ENCODE measurements at regions not wholly inside any gene's neighbourhood (a gene's known extent, or its start where the extent isn't known, plus 50 kb on each side); places are given as distances from the start of the nearest gene placed in this dataset.

- H3K9me3 Mint-ChIP-seq = peaks cover 16% of the 10 kb centered on the region
- H3K27me3 Mint-ChIP-seq (ENCODE audit: insufficient read depth) = peaks cover 2% of the 10 kb centered on the region; the same call in 1 of the 2 replicates
- no peak overlapping the region for H3K4me3 Mint-ChIP-seq
Measured at GRCh38 chr16:5605404-5605803, 507.8 kb upstream of the EEF2KMT start.

GRCh38 chr16:5604770-5605169, 507.2 kb upstream of the EEF2KMT start:
- DNase-seq = no peak
- Mint-ChIP-seq H3K36me3 (ENCODE audit: low read depth) (no peaks in the 10 kb centered on the region; the same call in 1 of the 2 replicates), H3K27ac (no peak overlapping the region), H3K27me3 (ENCODE audit: insufficient read depth) (no peaks in the 10 kb centered on the region), H3K4me3 (no peak overlapping the region), H3K4me1 (ENCODE audit: low read depth) (no peaks in the 10 kb centered on the region), H3K9me3 (peaks cover 10% of the 10 kb centered on the region)
- peak; percentile 20; the same call in 1 of the 2 replicates for TF ChIP-seq CTCF (IDR thresholded peaks at IDR 0.05)

More at GRCh38 chr16:5605404-5605803, 507.8 kb upstream of the EEF2KMT start:
- Mint-ChIP-seq H3K4me1 (ENCODE audit: low read depth) (no peaks in the 10 kb centered on the region), H3K27ac (no peak overlapping the region), H3K36me3 (ENCODE audit: low read depth) (no peaks in the 10 kb centered on the region; the same call in 1 of the 2 replicates)
- TF ChIP-seq CTCF (IDR thresholded peaks at IDR 0.05) = no peak
- no peak for DNase-seq

GRCh38 chr16:5603836-5604235, 506.2 kb upstream of the EEF2KMT start:
- H3K4me3 Mint-ChIP-seq = no peak overlapping the region
- H3K9me3 Mint-ChIP-seq = peaks cover 16% of the 10 kb centered on the region
- no peak overlapping the region for H3K27ac Mint-ChIP-seq
- peaks cover 1% of the 10 kb centered on the region; the same call in 1 of the 2 replicates for H3K27me3 Mint-ChIP-seq (ENCODE audit: insufficient read depth)
- no peaks in the 10 kb centered on the region; the same call in 1 of the 2 replicates for H3K36me3 Mint-ChIP-seq (ENCODE audit: low read depth)
- H3K4me1 Mint-ChIP-seq (ENCODE audit: low read depth) = no peaks in the 10 kb centered on the region
- DNase-seq = no peak
- no peak for TF ChIP-seq CTCF (IDR thresholded peaks at IDR 0.05)

- no peak overlapping the region for H3K27ac Mint-ChIP-seq
- no peaks in the 10 kb centered on the region; the same call in 1 of the 2 replicates for H3K36me3 Mint-ChIP-seq (ENCODE audit: low read depth)
- no peaks in the 10 kb centered on the region for H3K4me1 Mint-ChIP-seq (ENCODE audit: low read depth)
- no peak for TF ChIP-seq CTCF (IDR thresholded peaks at IDR 0.05)
- peaks cover 22% of the 10 kb centered on the region for H3K9me3 Mint-ChIP-seq
- DNase-seq = no peak
- H3K4me3 Mint-ChIP-seq = no peak overlapping the region
- peaks cover 1% of the 10 kb centered on the region; the same call in 1 of the 2 replicates for H3K27me3 Mint-ChIP-seq (ENCODE audit: insufficient read depth)
Measured at GRCh38 chr16:5601957-5602356, 504.4 kb upstream of the EEF2KMT start.

- DNase-seq = no peak
- H3K27ac Mint-ChIP-seq = no peak overlapping the region
- peaks cover 39% of the 10 kb centered on the region for H3K9me3 Mint-ChIP-seq
- no peaks in the 10 kb centered on the region for H3K4me1 Mint-ChIP-seq (ENCODE audit: low read depth)
- no peak for TF ChIP-seq CTCF (IDR thresholded peaks at IDR 0.05)
- H3K27me3 Mint-ChIP-seq (ENCODE audit: insufficient read depth) = peaks cover 1% of the 10 kb centered on the region; the same call in 1 of the 2 replicates
- no peak overlapping the region for H3K4me3 Mint-ChIP-seq
- H3K36me3 Mint-ChIP-seq (ENCODE audit: low read depth) = no peaks in the 10 kb centered on the region; the same call in 1 of the 2 replicates
Measured at GRCh38 chr16:5598793-5599192, 501.2 kb upstream of the EEF2KMT start.
